ENCODE measurements at regions not wholly inside any gene's neighbourhood (a gene's known extent, or its start where the extent isn't known, plus 50 kb on each side); places are given as distances from the start of the nearest gene placed in this dataset.

DNA sequence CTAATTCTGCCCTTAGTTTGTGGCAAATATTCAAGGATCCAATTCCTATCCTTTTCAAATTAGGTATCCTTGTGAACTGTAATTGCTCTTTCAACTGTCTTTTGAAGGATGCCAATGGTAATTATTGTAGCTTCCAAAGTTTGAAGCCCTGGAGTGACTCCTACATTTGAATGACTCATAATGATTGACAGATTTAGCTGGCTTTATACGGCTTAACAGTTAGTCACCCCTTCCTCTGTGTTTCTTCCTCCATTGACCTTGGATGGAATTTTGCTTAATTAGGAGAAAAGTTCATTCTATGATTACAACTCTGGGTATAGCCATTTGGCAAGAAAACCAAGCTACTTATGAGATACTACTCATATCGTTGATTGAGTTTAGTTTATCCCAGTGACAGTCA lies 639.3 kb upstream of the KIRREL3 start:
- Mint-ChIP-seq H3K27me3 (ENCODE audit: unreplicated experiment) (no peaks in the 10 kb centered on the region), H3K9me3 (ENCODE audit: unreplicated experiment) (no peaks in the 10 kb centered on the region), H3K27ac (ENCODE audit: unreplicated experiment) (no peak overlapping the region), H3K4me3 (ENCODE audit: unreplicated experiment) (no peak overlapping the region), H3K4me1 (ENCODE audit: unreplicated experiment) (no peaks in the 10 kb centered on the region), H3K36me3 (ENCODE audit: unreplicated experiment) (no peaks in the 10 kb centered on the region)
- DNase-seq (ENCODE audit: extremely low spot score, unreplicated experiment) = no peak
- TF ChIP-seq, protein P1, sequence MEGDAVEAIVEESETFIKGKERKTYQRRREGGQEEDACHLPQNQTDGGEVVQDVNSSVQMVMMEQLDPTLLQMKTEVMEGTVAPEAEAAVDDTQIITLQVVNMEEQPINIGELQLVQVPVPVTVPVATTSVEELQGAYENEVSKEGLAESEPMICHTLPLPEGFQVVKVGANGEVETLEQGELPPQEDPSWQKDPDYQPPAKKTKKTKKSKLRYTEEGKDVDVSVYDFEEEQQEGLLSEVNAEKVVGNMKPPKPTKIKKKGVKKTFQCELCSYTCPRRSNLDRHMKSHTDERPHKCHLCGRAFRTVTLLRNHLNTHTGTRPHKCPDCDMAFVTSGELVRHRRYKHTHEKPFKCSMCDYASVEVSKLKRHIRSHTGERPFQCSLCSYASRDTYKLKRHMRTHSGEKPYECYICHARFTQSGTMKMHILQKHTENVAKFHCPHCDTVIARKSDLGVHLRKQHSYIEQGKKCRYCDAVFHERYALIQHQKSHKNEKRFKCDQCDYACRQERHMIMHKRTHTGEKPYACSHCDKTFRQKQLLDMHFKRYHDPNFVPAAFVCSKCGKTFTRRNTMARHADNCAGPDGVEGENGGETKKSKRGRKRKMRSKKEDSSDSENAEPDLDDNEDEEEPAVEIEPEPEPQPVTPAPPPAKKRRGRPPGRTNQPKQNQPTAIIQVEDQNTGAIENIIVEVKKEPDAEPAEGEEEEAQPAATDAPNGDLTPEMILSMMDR (IDR thresholded peaks at IDR 0.05) = no peak

DNA sequence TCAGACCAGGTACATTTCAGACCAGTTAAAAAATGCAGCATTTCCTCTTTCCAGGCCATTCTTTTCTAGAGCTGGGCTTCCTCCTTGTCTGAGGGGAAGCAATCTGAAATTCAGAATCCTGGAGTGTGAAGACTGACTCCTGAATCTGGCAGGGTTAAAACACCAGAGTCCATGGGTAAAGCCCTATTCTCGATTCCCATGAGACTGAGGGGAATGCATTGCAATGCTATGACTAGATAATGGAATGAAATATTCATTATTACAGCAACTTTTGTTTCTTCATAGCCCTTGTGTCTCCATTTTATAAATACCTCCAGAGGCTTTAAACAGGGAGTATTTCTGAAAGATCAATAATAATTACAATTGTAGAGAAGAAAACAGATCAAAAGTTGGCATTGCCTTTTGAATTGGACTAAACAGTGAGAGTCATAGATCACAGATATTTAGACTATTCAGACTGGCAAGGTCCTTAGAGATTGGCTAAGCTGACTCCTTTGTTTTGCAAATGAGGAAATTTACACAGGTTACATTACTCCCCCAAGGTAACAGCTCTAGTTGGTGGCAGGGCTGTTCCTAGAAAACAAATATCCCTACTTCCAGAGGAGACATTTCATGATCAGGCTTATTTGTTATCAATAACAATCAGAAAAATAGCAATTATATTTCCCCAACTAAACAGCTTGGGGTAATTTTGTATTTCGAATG lies 632.6 kb upstream of the KIRREL3 start:
- TF ChIP-seq, protein P1 (IDR thresholded peaks at IDR 0.05) = no peak
- Mint-ChIP-seq H3K4me1 (ENCODE audit: unreplicated experiment) (no peaks in the 10 kb centered on the region), H3K36me3 (ENCODE audit: unreplicated experiment) (no peaks in the 10 kb centered on the region), H3K9me3 (ENCODE audit: unreplicated experiment) (no peaks in the 10 kb centered on the region), H3K4me3 (ENCODE audit: unreplicated experiment) (no peak overlapping the region), H3K27me3 (ENCODE audit: unreplicated experiment) (no peaks in the 10 kb centered on the region), H3K27ac (ENCODE audit: unreplicated experiment) (no peak overlapping the region)
- DNase-seq (ENCODE audit: extremely low spot score, unreplicated experiment) = no peak

- TF ChIP-seq, protein P1 (IDR thresholded peaks at IDR 0.05) = no peak
- no peak for DNase-seq (ENCODE audit: extremely low spot score, unreplicated experiment)
- no peaks in the 10 kb centered on the region for H3K27me3 Mint-ChIP-seq (ENCODE audit: unreplicated experiment)
- no peak overlapping the region for H3K27ac Mint-ChIP-seq (ENCODE audit: unreplicated experiment)
- H3K36me3 Mint-ChIP-seq (ENCODE audit: unreplicated experiment) = no peaks in the 10 kb centered on the region
- H3K4me1 Mint-ChIP-seq (ENCODE audit: unreplicated experiment) = no peaks in the 10 kb centered on the region
- no peaks in the 10 kb centered on the region for H3K9me3 Mint-ChIP-seq (ENCODE audit: unreplicated experiment)
- no peak overlapping the region for H3K4me3 Mint-ChIP-seq (ENCODE audit: unreplicated experiment)
These were observed 632.0 kb upstream of the KIRREL3 start for GRCh38 chr11:127632546-127632945.

DNA sequence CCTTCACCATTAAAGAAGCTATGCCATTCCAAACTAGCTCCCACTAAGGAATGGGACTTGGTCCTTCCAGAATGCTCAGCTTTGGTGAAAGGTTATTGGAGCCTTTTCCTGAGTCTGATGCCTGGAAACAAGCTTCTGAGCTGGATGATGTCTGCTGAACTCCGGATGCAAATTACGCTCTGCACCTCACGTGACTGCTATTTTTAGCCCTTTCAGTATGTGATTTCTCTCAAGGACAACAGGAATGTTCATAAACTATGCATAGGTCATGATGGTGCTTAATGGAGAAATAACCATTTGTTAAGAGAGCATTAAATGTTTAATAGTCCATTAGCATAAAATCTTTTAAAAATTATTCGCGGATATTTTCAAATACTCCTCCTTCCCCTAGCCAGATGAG lies 631.4 kb upstream of the KIRREL3 start:
- H3K27me3 Mint-ChIP-seq (ENCODE audit: unreplicated experiment) = no peaks in the 10 kb centered on the region
- no peaks in the 10 kb centered on the region for H3K9me3 Mint-ChIP-seq (ENCODE audit: unreplicated experiment)
- TF ChIP-seq, protein P1 (IDR thresholded peaks at IDR 0.05) = no peak
- H3K4me1 Mint-ChIP-seq (ENCODE audit: unreplicated experiment) = no peaks in the 10 kb centered on the region
- H3K36me3 Mint-ChIP-seq (ENCODE audit: unreplicated experiment) = no peaks in the 10 kb centered on the region
- no peak overlapping the region for H3K27ac Mint-ChIP-seq (ENCODE audit: unreplicated experiment)
- H3K4me3 Mint-ChIP-seq (ENCODE audit: unreplicated experiment) = no peak overlapping the region
- DNase-seq (ENCODE audit: extremely low spot score, unreplicated experiment) = no peak

DNA sequence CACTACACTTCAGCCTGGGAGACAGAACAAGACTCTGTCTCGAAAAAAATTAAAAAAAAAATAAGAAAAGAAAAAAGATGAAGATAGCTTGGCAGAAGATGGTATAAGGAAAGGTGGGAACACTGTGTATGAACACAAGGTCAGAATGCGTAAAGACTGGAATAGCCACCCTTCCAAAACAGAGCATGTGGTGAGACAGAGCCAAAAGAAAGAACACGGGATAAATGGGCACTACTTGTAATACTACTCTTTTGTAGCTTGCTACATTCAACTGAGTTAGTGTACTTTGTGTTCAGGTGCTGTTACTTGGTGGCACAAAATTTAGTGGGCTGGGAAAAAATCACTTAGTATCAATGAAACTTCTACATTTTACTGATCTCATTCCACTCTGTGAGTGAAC lies 628.6 kb upstream of the KIRREL3 start:
- Mint-ChIP-seq H3K27ac (ENCODE audit: unreplicated experiment) (no peak overlapping the region), H3K36me3 (ENCODE audit: unreplicated experiment) (no peaks in the 10 kb centered on the region), H3K9me3 (ENCODE audit: unreplicated experiment) (no peaks in the 10 kb centered on the region), H3K4me1 (ENCODE audit: unreplicated experiment) (no peaks in the 10 kb centered on the region), H3K27me3 (ENCODE audit: unreplicated experiment) (no peaks in the 10 kb centered on the region), H3K4me3 (ENCODE audit: unreplicated experiment) (no peak overlapping the region)
- DNase-seq (ENCODE audit: extremely low spot score, unreplicated experiment) = no peak
- TF ChIP-seq, protein P1 (IDR thresholded peaks at IDR 0.05) = no peak

All from osteocyte (in vitro differentiated cells).